H9 (cell line): ENCODE measurements at regions not wholly inside any gene's neighbourhood (a gene's known extent, or its start where the extent isn't known, plus 50 kb on each side); places are given as distances from the start of the nearest gene placed in this dataset.

Experiments
- DNase-seq: peaks from one replicate; pipeline ENCODE4 v3.0.0-alpha.2; 2017
- H2AFZ ChIP-seq: one replicate; pipeline ENCODE4 v1.6.1; 2013; ENCODE audit warnings: mild to moderate bottlenecking, low read length, control low read depth, moderate library complexity
- H2AK5ac ChIP-seq: 2 replicates; pipeline ENCODE4 v1.6.1; 2013; ENCODE audit warnings: low read length, control low read depth, mixed read lengths; ENCODE audit not compliant: insufficient read length
- H2BK120ac ChIP-seq: one replicate; pipeline ENCODE4 v1.6.1; 2013; ENCODE audit warnings: low read depth, mild to moderate bottlenecking, low read length, control low read depth, inconsistent platforms; ENCODE audit not compliant: poor library complexity, severe bottlenecking
- H2BK12ac ChIP-seq: 2 replicates; pipeline ENCODE4 v1.6.1; 2013; ENCODE audit warnings: low read length, control low read depth, mixed read lengths, low read depth; ENCODE audit not compliant: insufficient read length
- H2BK15ac ChIP-seq: 2 replicates; pipeline ENCODE4 v1.6.1; 2013; ENCODE audit warnings: low read depth, low read length, control low read depth
- H2BK20ac ChIP-seq: one replicate; pipeline ENCODE4 v1.6.1; 2013; ENCODE audit warnings: low read depth, mild to moderate bottlenecking, low read length, control low read depth, inconsistent platforms; ENCODE audit not compliant: poor library complexity, severe bottlenecking
- H2BK5ac ChIP-seq: 2 replicates; pipeline ENCODE4 v1.6.1; 2013; ENCODE audit warnings: low read length, control low read depth, mixed read lengths; ENCODE audit not compliant: insufficient read length
- H3K14ac ChIP-seq: 2 replicates; pipeline ENCODE4 v1.6.1; 2013; ENCODE audit warnings: low read length, control low read depth; ENCODE audit not compliant: insufficient read depth
- H3K18ac ChIP-seq: 2 replicates; pipeline ENCODE4 v1.6.1; 2013; ENCODE audit warnings: low read depth, mild to moderate bottlenecking, mixed read lengths, low read length, control low read depth; ENCODE audit not compliant: insufficient read length
- H3K23ac ChIP-seq: 2 replicates; pipeline ENCODE4 v1.6.1; 2013; ENCODE audit warnings: low read length, control low read depth, mixed read lengths, low read depth; ENCODE audit not compliant: insufficient read length
- H3K23me2 ChIP-seq: 2 replicates; pipeline ENCODE4 v1.6.1; 2013; ENCODE audit warnings: low read depth, mild to moderate bottlenecking, mixed read lengths, low read length, control low read depth; ENCODE audit not compliant: insufficient read length, poor library complexity, severe bottlenecking
- H3K27ac ChIP-seq: 2 replicates; pipeline ENCODE4 v1.5.1; 2013; ENCODE audit warnings: low read length, control low read depth, mixed read lengths, low read depth; ENCODE audit not compliant: insufficient read length
- H3K27me3 ChIP-seq: 2 replicates; pipeline ENCODE4 v1.6.1; 2013; ENCODE audit warnings: low read length, control low read depth, inconsistent platforms; ENCODE audit not compliant: insufficient read depth
- H3K4ac ChIP-seq: 2 replicates; pipeline ENCODE4 v1.6.1; 2013; ENCODE audit warnings: low read depth, mild to moderate bottlenecking, control low read depth, inconsistent platforms, low read length, moderate library complexity
- H3K4me1 ChIP-seq: 2 replicates; pipeline ENCODE4 v1.6.1; 2013; ENCODE audit warnings: low read length, control low read depth, inconsistent platforms; ENCODE audit not compliant: insufficient read depth
- H3K4me2 ChIP-seq: 2 replicates; pipeline ENCODE4 v1.6.1; 2013; ENCODE audit warnings: low read length, control low read depth, mixed read lengths; ENCODE audit not compliant: insufficient read length, insufficient read depth
- H3K56ac ChIP-seq: 2 replicates; pipeline ENCODE4 v1.6.1; 2013; ENCODE audit warnings: low read depth, mild to moderate bottlenecking, mixed read lengths, low read length, control low read depth; ENCODE audit not compliant: insufficient read length
- H3K79me1 ChIP-seq: 2 replicates; pipeline ENCODE4 v1.6.1; 2013; ENCODE audit warnings: low read depth, mild to moderate bottlenecking, moderate library complexity, low read length, control low read depth, inconsistent platforms; ENCODE audit not compliant: insufficient read depth, poor library complexity, severe bottlenecking
- H3K79me2 ChIP-seq: 2 replicates; pipeline ENCODE4 v1.6.1; 2013; ENCODE audit warnings: low read length, control low read depth, inconsistent platforms; ENCODE audit not compliant: insufficient read depth
- H3K9ac ChIP-seq: 2 replicates; pipeline ENCODE4 v1.6.1; 2013; ENCODE audit warnings: low read length, control low read depth, mixed read lengths; ENCODE audit not compliant: insufficient read length; ENCODE audit errors: extremely low read depth
- H3K9me3 ChIP-seq: one replicate; pipeline ENCODE4 v1.6.1; 2013; ENCODE audit warnings: low read depth, low read length, inconsistent platforms; ENCODE audit not compliant: control insufficient read depth
- H3T11ph ChIP-seq: one replicate; pipeline ENCODE4 v1.6.1; 2013; ENCODE audit warnings: mild to moderate bottlenecking, low read length, control low read depth, inconsistent platforms
- H4K20me1 ChIP-seq: one replicate; pipeline ENCODE4 v1.6.1; 2013; ENCODE audit not compliant: control insufficient read depth, insufficient read length, insufficient read depth
- H4K5ac ChIP-seq: 2 replicates; pipeline ENCODE4 v1.6.1; 2013; ENCODE audit warnings: low read depth, mild to moderate bottlenecking, mixed read lengths, low read length, control low read depth; ENCODE audit not compliant: insufficient read length
- H4K8ac ChIP-seq: replicated peaks from 2 replicates; pipeline ENCODE4 v1.6.1; 2013; ENCODE audit warnings: low read length, control low read depth, mixed read lengths, low read depth; ENCODE audit not compliant: insufficient read length
- H4K91ac ChIP-seq: 2 replicates; pipeline ENCODE4 v1.6.1; 2013; ENCODE audit warnings: low read depth, mild to moderate bottlenecking, moderate library complexity, mixed read lengths, low read length, control low read depth; ENCODE audit not compliant: insufficient read length
- H3K27ac Mint-ChIP-seq, 3 experiments: 2 replicates in 2 of 3; 3 replicates in 1 of 3; pipeline ENCODE4 v1.8.0; 2020 to 2021; ENCODE audit warnings: mixed read lengths in 3 of 3, mild to moderate bottlenecking in 1 of 3, moderate library complexity in 1 of 3
- H3K27me3 Mint-ChIP-seq: 2 replicates; pipeline ENCODE4 v1.8.0; 2021; ENCODE audit warnings: low read depth, mild to moderate bottlenecking, moderate library complexity, mixed read lengths
- H3K36me3 Mint-ChIP-seq, 3 experiments: 2 replicates in 2 of 3; 3 replicates in 1 of 3; pipeline ENCODE4 v1.8.0; 2020 to 2021; ENCODE audit warnings: low read depth in 3 of 3, mixed read lengths in 3 of 3; ENCODE audit not compliant: insufficient read depth in 1 of 3
- H3K4me1 Mint-ChIP-seq, 2 experiments: 2 replicates each; pipeline ENCODE4 v1.8.0; 2020; ENCODE audit warnings: mixed read lengths in 2 of 2
- H3K4me3 Mint-ChIP-seq, 2 experiments: 2 replicates in 1 of 2; 3 replicates in 1 of 2; pipeline ENCODE4 v1.8.0; 2020 to 2021; ENCODE audit warnings: mild to moderate bottlenecking in 2 of 2, mixed read lengths in 2 of 2, moderate library complexity in 1 of 2
- H3K9me3 Mint-ChIP-seq, 2 experiments: 2 replicates in 1 of 2; 3 replicates in 1 of 2; pipeline ENCODE4 v1.8.0; 2020; ENCODE audit warnings: mild to moderate bottlenecking in 2 of 2, mixed read lengths in 2 of 2, moderate library complexity in 1 of 2
- WGBS: extraction: QIAGEN DNeasy Blood & Tissue Kit; methylation state at CpG from one replicate; pipeline ENCODE4 v1.1.7; 2013; ENCODE audit warnings: missing lambda C conversion rate, low lambda C conversion rate, mixed read lengths; ENCODE audit not compliant: insufficient read length; ENCODE audit errors: extremely low coverage; 5-methylcytosine and 5-hydroxymethylcytosine counted together
- TF ChIP-seq, protein P1 (sequence below): fragments of 200-600 bp; sonication (generic); conservative IDR thresholded peaks from 3 replicates; pipeline ENCODE4 v1.8.0; 2021; ENCODE audit warnings: antibody characterized with exemption, mild to moderate bottlenecking

DNA sequence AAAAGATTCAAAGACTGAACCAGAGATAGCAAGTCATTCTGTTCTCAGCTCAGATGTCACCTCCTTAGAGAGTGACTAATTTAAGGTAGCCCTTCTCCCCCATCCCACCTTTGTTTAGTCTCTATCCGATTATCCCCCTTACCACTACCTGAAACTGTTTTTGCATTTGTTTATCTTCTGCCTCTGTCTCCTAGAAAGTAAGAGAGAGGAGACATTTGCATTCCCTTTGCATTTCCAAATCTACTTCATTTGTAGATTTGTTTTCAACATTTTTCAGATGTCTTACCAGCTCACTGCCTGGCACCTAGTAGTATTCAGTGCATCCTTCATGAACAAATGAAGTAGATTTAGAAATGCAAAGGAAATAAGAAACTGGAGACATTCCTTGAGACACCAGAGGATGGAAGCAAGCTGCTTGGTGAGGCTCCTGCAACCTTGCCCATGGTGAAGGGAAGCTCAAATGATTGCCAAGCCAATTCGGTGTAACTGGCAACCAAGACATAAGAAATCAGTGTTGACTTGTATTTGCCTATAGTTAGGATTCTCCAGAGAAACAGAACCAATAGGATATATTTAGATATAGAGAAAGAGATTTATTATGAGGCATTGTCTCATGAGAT lies 385.7 kb downstream of the STK39 start:
- Histone ChIP-seq H3K23me2 (no peaks in the 10 kb centered on the region), H2BK12ac (no peak overlapping the region), H3K4me2 (peak overlapping the region; percentile 36), H4K5ac (no peak overlapping the region), H3K56ac (no peak overlapping the region), H3T11ph (no peak overlapping the region), H3K14ac (no peak overlapping the region), H2BK20ac (no peak overlapping the region), H3K79me2 (no peaks in the 10 kb centered on the region), H3K9me3 (peaks cover 5% of the 10 kb centered on the region), H2BK120ac (no peak overlapping the region), H3K18ac (no peak overlapping the region), H4K91ac (no peak overlapping the region), H3K23ac (no peak overlapping the region), H3K4me1 (peaks cover 5% of the 10 kb centered on the region; the same call in 1 of the 2 replicates), H2BK5ac (no peak overlapping the region), H3K27me3 (no peaks in the 10 kb centered on the region), H4K20me1 (no peaks in the 10 kb centered on the region), H3K4ac (no peak overlapping the region), H3K27ac (peak overlapping the region; percentile 86), H3K9ac (no peak overlapping the region), H4K8ac (no peak overlapping the region), H2AFZ (no peak overlapping the region), H3K79me1 (no peaks in the 10 kb centered on the region), H2AK5ac (no peak overlapping the region), H2BK15ac (no peak overlapping the region)
- peak overlapping the region; percentile 94 to 99 (median 98) for H3K27ac Mint-ChIP-seq
- peaks cover 47 to 61% of the 10 kb centered on the region in 2 experiments for H3K4me1 Mint-ChIP-seq
- H3K27me3 Mint-ChIP-seq, result no peaks in the 10 kb centered on the region
- TF ChIP-seq, protein P1, sequence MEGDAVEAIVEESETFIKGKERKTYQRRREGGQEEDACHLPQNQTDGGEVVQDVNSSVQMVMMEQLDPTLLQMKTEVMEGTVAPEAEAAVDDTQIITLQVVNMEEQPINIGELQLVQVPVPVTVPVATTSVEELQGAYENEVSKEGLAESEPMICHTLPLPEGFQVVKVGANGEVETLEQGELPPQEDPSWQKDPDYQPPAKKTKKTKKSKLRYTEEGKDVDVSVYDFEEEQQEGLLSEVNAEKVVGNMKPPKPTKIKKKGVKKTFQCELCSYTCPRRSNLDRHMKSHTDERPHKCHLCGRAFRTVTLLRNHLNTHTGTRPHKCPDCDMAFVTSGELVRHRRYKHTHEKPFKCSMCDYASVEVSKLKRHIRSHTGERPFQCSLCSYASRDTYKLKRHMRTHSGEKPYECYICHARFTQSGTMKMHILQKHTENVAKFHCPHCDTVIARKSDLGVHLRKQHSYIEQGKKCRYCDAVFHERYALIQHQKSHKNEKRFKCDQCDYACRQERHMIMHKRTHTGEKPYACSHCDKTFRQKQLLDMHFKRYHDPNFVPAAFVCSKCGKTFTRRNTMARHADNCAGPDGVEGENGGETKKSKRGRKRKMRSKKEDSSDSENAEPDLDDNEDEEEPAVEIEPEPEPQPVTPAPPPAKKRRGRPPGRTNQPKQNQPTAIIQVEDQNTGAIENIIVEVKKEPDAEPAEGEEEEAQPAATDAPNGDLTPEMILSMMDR, result no peak
- peaks cover 25 to 26% of the 10 kb centered on the region in 2 experiments for H3K9me3 Mint-ChIP-seq
- H3K36me3 Mint-ChIP-seq, result peaks cover 22 to 40% (median 34%) of the 10 kb centered on the region in 3 experiments
- H3K4me3 Mint-ChIP-seq, result peak overlapping the region; percentile 4 to 18; a peak in 3 of 5 replicates
- WGBS, result no CpG with 5 or more reads among the region's 2 CpGs
- DNase-seq, result peak; percentile 32
